GM23338 (cell line): ENCODE measurements at regions not wholly inside any gene's neighbourhood (a gene's known extent, or its start where the extent isn't known, plus 50 kb on each side); places are given as distances from the start of the nearest gene placed in this dataset.

Experiments
- ATAC-seq: fragments of 200-7000 bp; cut with Tn5 transposase; 3 replicates; pipeline ENCODE4 v1.9.1; 2020
- DNase-seq: peaks from one replicate; pipeline ENCODE4 v3.0.0-alpha.2; 2015; ENCODE audit warnings: low spot score
- H2AFZ ChIP-seq: fragments of 200-600 bp; sonication (generic); 2 replicates; pipeline ENCODE4 v1.8.0; 2016; ENCODE audit warnings: antibody characterized with exemption, mild to moderate bottlenecking, moderate library complexity
- H3F3A ChIP-seq: fragments of 200-600 bp; sonication (generic); replicated peaks from 2 replicates; pipeline ENCODE4 v1.8.0; 2017; ENCODE audit warnings: antibody characterized with exemption, mixed run types, low read depth
- H3K27ac ChIP-seq: fragments of 200-600 bp; sonication (generic); 2 replicates; pipeline ENCODE4 v1.6.1; 2016; ENCODE audit warnings: low read depth
- H3K27me3 ChIP-seq: fragments of 200-600 bp; sonication (generic); 2 replicates; pipeline ENCODE4 v1.8.0; 2016; ENCODE audit warnings: mild to moderate bottlenecking, mixed run types, moderate library complexity; ENCODE audit not compliant: insufficient read depth
- H3K36me3 ChIP-seq: fragments of 200-600 bp; sonication (generic); 2 replicates; pipeline ENCODE4 v1.8.0; 2016; ENCODE audit warnings: mild to moderate bottlenecking; ENCODE audit not compliant: insufficient read depth
- H3K4me1 ChIP-seq: fragments of 200-600 bp; sonication (generic); 2 replicates; pipeline ENCODE4 v1.8.0; 2016; ENCODE audit warnings: mild to moderate bottlenecking, moderate library complexity; ENCODE audit not compliant: insufficient read depth
- H3K4me2 ChIP-seq: fragments of 200-600 bp; sonication (generic); 2 replicates; pipeline ENCODE4 v1.7.1; 2017; ENCODE audit warnings: mixed run types
- H3K4me3 ChIP-seq: fragments of 200-600 bp; sonication (generic); 2 replicates; pipeline ENCODE4 v1.6.1; 2016; ENCODE audit warnings: mixed run types
- H3K79me2 ChIP-seq: fragments of 200-600 bp; sonication (generic); replicated peaks from 2 replicates; pipeline ENCODE4 v1.8.0; 2017; ENCODE audit warnings: mild to moderate bottlenecking; ENCODE audit not compliant: insufficient read depth
- H3K9me2 ChIP-seq: fragments of 200-600 bp; sonication (generic); 2 replicates; pipeline ENCODE4 v1.8.0; 2017; ENCODE audit not compliant: insufficient read depth
- H4K20me1 ChIP-seq: fragments of 200-600 bp; sonication (generic); replicated peaks from 2 replicates; pipeline ENCODE4 v1.8.0; 2017; ENCODE audit warnings: mild to moderate bottlenecking; ENCODE audit not compliant: insufficient read depth
- H3K27ac Mint-ChIP-seq: 2 replicates; pipeline ENCODE4 v1.8.0; 2020; ENCODE audit warnings: inconsistent platforms, mild to moderate bottlenecking, moderate library complexity, mixed read lengths
- H3K27me3 Mint-ChIP-seq: 3 replicates; pipeline ENCODE4 v1.8.0; 2022; ENCODE audit warnings: low read depth, mild to moderate bottlenecking, moderate library complexity, mixed read lengths, inconsistent platforms; ENCODE audit not compliant: insufficient read depth, poor library complexity
- H3K36me3 Mint-ChIP-seq: 3 replicates; pipeline ENCODE4 v1.8.0; 2021; ENCODE audit warnings: low read depth, mild to moderate bottlenecking, inconsistent platforms, moderate library complexity, mixed read lengths
- H3K4me1 Mint-ChIP-seq: 3 replicates; pipeline ENCODE4 v1.8.0; 2020; ENCODE audit warnings: mild to moderate bottlenecking, inconsistent platforms, mixed read lengths
- H3K4me3 Mint-ChIP-seq: 3 replicates; pipeline ENCODE4 v1.8.0; 2021; ENCODE audit warnings: moderate library complexity, mild to moderate bottlenecking, inconsistent platforms, mixed read lengths
- H3K9me3 Mint-ChIP-seq: 3 replicates; pipeline ENCODE4 v1.8.0; 2020; ENCODE audit warnings: moderate library complexity, mild to moderate bottlenecking, inconsistent platforms, mixed read lengths
- CREB1 ChIP-seq: fragments of 250-450 bp; sonication (Bioruptor Pico); IDR thresholded peaks from 2 replicates; pipeline ENCODE4 v1.5.0; 2020; ENCODE audit warnings: low read depth, mild to moderate bottlenecking, moderate library complexity
- EZH2 ChIP-seq: fragments of 200-600 bp; sonication (generic); IDR thresholded peaks from one replicate; pipeline ENCODE4 v1.8.0; 2017; ENCODE audit warnings: antibody characterized with exemption, mild to moderate bottlenecking, low read depth; ENCODE audit not compliant: unreplicated experiment
- EZH2phosphoT487 ChIP-seq: fragments of 200-600 bp; sonication (generic); IDR thresholded peaks from one replicate; pipeline ENCODE4 v1.8.1; 2018; ENCODE audit warnings: antibody characterized with exemption; ENCODE audit not compliant: unreplicated experiment
- JUNB ChIP-seq: IDR thresholded peaks from one replicate; pipeline ENCODE4 v1.6.1; 2016; ENCODE audit warnings: antibody characterized with exemption; ENCODE audit not compliant: unreplicated experiment
- NANOG ChIP-seq: IDR thresholded peaks from 2 replicates; pipeline ENCODE4 v1.6.1; 2016; ENCODE audit warnings: antibody characterized with exemption, borderline replicate concordance
- POLR2AphosphoS5 ChIP-seq: IDR thresholded peaks from 2 replicates; pipeline ENCODE4 v1.6.1; 2016; ENCODE audit warnings: antibody characterized with exemption, low read depth
- STAT1 ChIP-seq: IDR thresholded peaks from one replicate; pipeline ENCODE4 v1.6.1; 2016; ENCODE audit warnings: antibody characterized with exemption; ENCODE audit not compliant: unreplicated experiment
- ZNF331 ChIP-seq: fragments of 250-450 bp; sonication (Bioruptor Pico); IDR thresholded peaks from 2 replicates; pipeline ENCODE4 v1.5.0; 2020; ENCODE audit warnings: low read depth, mild to moderate bottlenecking, moderate library complexity
- TF ChIP-seq, protein P1 (sequence below): IDR thresholded peaks from 2 replicates; pipeline ENCODE4 v1.6.1; 2016; ENCODE audit warnings: antibody characterized with exemption
- TF ChIP-seq, protein P2 (sequence below): IDR thresholded peaks from one replicate; pipeline ENCODE4 v1.6.1; 2018; ENCODE audit warnings: antibody characterized with exemption; ENCODE audit not compliant: unreplicated experiment
- TF ChIP-seq, protein P3 (sequence below), 2 experiments: fragments of 200-600 bp in 1 of 2; sonication (generic) in 1 of 2; conservative IDR thresholded peaks; 2 replicates each; pipeline versions ENCODE4 v1.5.1 to v1.6.1; 2016 to 2017; ENCODE audit warnings: antibody characterized with exemption in 2 of 2, low read depth in 2 of 2, mild to moderate bottlenecking in 2 of 2, moderate library complexity in 1 of 2
- TF ChIP-seq, protein P4 (sequence below): fragments of 250-450 bp; sonication (Bioruptor Pico); IDR thresholded peaks from 2 replicates; pipeline ENCODE4 v1.5.0; 2020; ENCODE audit warnings: mild to moderate bottlenecking, moderate library complexity

DNA sequence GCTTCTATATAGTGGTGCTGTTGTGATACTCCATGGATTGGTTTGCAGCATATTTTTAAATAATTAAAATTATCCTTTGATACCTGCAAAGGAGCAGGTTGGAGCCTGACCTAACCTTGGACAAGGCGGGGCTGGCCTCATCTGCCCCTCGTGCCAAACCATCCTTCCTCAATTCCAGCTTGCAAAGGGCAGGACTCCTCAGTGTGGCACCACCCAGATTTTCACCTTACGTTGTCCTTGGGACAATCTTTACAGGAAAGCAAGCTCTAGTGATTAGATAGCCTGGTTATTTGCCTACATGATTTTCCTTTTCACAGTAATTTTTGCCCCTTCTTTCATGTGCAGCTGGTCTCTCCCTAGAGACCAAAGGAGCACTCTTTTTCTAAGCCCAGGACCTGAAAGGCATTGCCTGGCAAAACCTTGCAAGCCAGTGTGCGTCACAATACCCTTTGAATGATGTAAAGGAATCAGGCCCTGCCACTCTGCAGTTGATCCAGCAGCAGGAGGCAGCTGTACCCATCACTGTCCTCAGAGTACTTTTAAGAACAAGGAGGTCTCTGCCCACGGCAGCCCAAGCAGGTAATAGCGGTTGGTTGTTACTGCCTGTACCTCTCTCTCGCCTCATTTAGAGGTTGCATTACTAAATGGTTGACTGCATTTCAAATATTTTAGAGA is 99.4 kb downstream of the ADSS2 start:
- H3K27me3 Mint-ChIP-seq, result peaks cover 3% of the 10 kb centered on the region
- 0 out of 2 replicates have a peak overlapping the region, but pooled peaks have one; percentile 4 for H2AFZ ChIP-seq
- H3K27me3 ChIP-seq, result no peaks in the 10 kb centered on the region
- 0 out of 2 replicates have a peak, but pooled peaks cover 5% of the 10 kb centered on the region for H3K9me2 ChIP-seq
- no peaks in the 10 kb centered on the region; the same call in 2 of the 3 replicates for H3K36me3 Mint-ChIP-seq
- H3K4me1 ChIP-seq, result peaks cover 52% of the 10 kb centered on the region
- TF ChIP-seq, protein P1, sequence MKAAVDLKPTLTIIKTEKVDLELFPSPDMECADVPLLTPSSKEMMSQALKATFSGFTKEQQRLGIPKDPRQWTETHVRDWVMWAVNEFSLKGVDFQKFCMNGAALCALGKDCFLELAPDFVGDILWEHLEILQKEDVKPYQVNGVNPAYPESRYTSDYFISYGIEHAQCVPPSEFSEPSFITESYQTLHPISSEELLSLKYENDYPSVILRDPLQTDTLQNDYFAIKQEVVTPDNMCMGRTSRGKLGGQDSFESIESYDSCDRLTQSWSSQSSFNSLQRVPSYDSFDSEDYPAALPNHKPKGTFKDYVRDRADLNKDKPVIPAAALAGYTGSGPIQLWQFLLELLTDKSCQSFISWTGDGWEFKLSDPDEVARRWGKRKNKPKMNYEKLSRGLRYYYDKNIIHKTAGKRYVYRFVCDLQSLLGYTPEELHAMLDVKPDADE, result no peak
- no peak for TF ChIP-seq POLR2AphosphoS5
- TF ChIP-seq EZH2, result no peak
- TF ChIP-seq, protein P2, sequence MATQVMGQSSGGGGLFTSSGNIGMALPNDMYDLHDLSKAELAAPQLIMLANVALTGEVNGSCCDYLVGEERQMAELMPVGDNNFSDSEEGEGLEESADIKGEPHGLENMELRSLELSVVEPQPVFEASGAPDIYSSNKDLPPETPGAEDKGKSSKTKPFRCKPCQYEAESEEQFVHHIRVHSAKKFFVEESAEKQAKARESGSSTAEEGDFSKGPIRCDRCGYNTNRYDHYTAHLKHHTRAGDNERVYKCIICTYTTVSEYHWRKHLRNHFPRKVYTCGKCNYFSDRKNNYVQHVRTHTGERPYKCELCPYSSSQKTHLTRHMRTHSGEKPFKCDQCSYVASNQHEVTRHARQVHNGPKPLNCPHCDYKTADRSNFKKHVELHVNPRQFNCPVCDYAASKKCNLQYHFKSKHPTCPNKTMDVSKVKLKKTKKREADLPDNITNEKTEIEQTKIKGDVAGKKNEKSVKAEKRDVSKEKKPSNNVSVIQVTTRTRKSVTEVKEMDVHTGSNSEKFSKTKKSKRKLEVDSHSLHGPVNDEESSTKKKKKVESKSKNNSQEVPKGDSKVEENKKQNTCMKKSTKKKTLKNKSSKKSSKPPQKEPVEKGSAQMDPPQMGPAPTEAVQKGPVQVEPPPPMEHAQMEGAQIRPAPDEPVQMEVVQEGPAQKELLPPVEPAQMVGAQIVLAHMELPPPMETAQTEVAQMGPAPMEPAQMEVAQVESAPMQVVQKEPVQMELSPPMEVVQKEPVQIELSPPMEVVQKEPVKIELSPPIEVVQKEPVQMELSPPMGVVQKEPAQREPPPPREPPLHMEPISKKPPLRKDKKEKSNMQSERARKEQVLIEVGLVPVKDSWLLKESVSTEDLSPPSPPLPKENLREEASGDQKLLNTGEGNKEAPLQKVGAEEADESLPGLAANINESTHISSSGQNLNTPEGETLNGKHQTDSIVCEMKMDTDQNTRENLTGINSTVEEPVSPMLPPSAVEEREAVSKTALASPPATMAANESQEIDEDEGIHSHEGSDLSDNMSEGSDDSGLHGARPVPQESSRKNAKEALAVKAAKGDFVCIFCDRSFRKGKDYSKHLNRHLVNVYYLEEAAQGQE, result no peak
- no peak for TF ChIP-seq EZH2phosphoT487
- TF ChIP-seq JUNB, result no peak
- TF ChIP-seq ZNF331, result no peak
- TF ChIP-seq NANOG, result no peak
- no peak for TF ChIP-seq STAT1
- TF ChIP-seq, protein P3, sequence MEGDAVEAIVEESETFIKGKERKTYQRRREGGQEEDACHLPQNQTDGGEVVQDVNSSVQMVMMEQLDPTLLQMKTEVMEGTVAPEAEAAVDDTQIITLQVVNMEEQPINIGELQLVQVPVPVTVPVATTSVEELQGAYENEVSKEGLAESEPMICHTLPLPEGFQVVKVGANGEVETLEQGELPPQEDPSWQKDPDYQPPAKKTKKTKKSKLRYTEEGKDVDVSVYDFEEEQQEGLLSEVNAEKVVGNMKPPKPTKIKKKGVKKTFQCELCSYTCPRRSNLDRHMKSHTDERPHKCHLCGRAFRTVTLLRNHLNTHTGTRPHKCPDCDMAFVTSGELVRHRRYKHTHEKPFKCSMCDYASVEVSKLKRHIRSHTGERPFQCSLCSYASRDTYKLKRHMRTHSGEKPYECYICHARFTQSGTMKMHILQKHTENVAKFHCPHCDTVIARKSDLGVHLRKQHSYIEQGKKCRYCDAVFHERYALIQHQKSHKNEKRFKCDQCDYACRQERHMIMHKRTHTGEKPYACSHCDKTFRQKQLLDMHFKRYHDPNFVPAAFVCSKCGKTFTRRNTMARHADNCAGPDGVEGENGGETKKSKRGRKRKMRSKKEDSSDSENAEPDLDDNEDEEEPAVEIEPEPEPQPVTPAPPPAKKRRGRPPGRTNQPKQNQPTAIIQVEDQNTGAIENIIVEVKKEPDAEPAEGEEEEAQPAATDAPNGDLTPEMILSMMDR (conservative IDR thresholded peaks at IDR 0.05; ENCODE audit: low read depth in 2 of 2), result no peak
- TF ChIP-seq CREB1 (CRISPR knock-in tag), result no peak
- TF ChIP-seq, protein P4, sequence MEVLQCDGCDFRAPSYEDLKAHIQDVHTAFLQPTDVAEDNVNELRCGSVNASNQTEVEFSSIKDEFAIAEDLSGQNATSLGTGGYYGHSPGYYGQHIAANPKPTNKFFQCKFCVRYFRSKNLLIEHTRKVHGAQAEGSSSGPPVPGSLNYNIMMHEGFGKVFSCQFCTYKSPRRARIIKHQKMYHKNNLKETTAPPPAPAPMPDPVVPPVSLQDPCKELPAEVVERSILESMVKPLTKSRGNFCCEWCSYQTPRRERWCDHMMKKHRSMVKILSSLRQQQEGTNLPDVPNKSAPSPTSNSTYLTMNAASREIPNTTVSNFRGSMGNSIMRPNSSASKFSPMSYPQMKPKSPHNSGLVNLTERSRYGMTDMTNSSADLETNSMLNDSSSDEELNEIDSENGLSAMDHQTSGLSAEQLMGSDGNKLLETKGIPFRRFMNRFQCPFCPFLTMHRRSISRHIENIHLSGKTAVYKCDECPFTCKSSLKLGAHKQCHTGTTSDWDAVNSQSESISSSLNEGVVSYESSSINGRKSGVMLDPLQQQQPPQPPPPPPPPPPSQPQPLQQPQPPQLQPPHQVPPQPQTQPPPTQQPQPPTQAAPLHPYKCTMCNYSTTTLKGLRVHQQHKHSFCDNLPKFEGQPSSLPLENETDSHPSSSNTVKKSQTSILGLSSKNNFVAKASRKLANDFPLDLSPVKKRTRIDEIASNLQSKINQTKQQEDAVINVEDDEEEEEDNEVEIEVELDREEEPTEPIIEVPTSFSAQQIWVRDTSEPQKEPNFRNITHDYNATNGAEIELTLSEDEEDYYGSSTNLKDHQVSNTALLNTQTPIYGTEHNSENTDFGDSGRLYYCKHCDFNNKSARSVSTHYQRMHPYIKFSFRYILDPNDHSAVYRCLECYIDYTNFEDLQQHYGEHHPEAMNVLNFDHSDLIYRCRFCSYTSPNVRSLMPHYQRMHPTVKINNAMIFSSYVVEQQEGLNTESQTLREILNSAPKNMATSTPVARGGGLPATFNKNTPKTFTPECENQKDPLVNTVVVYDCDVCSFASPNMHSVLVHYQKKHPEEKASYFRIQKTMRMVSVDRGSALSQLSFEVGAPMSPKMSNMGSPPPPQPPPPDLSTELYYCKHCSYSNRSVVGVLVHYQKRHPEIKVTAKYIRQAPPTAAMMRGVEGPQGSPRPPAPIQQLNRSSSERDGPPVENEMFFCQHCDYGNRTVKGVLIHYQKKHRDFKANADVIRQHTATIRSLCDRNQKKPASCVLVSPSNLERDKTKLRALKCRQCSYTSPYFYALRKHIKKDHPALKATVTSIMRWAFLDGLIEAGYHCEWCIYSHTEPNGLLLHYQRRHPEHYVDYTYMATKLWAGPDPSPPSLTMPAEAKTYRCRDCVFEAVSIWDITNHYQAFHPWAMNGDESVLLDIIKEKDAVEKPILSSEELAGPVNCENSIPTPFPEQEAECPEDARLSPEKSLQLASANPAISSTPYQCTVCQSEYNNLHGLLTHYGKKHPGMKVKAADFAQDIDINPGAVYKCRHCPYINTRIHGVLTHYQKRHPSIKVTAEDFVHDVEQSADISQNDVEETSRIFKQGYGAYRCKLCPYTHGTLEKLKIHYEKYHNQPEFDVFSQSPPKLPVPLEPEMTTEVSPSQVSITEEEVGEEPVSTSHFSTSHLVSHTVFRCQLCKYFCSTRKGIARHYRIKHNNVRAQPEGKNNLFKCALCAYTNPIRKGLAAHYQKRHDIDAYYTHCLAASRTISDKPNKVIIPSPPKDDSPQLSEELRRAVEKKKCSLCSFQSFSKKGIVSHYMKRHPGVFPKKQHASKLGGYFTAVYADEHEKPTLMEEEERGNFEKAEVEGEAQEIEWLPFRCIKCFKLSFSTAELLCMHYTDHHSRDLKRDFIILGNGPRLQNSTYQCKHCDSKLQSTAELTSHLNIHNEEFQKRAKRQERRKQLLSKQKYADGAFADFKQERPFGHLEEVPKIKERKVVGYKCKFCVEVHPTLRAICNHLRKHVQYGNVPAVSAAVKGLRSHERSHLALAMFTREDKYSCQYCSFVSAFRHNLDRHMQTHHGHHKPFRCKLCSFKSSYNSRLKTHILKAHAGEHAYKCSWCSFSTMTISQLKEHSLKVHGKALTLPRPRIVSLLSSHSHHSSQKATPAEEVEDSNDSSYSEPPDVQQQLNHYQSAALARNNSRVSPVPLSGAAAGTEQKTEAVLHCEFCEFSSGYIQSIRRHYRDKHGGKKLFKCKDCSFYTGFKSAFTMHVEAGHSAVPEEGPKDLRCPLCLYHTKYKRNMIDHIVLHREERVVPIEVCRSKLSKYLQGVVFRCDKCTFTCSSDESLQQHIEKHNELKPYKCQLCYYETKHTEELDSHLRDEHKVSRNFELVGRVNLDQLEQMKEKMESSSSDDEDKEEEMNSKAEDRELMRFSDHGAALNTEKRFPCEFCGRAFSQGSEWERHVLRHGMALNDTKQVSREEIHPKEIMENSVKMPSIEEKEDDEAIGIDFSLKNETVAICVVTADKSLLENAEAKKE (CRISPR knock-in tag), result no peak
- ATAC-seq, result peak; percentile 22
- no peaks in the 10 kb centered on the region for H3K36me3 ChIP-seq
- no peaks in the 10 kb centered on the region for H3K9me3 Mint-ChIP-seq
- H3F3A ChIP-seq, result peaks cover 9% of the 10 kb centered on the region; the same call in 1 of the 2 replicates
- no peak for DNase-seq
- peak overlapping the region; percentile 61 for H3K4me2 ChIP-seq
- H3K79me2 ChIP-seq, result no peaks in the 10 kb centered on the region
- H3K27ac Mint-ChIP-seq, result no peak overlapping the region
- no peak overlapping the region for H3K4me3 ChIP-seq
- H3K4me1 Mint-ChIP-seq, result peaks cover 55% of the 10 kb centered on the region
- H3K27ac ChIP-seq, result peak overlapping the region; percentile 59
- no peak overlapping the region for H3K4me3 Mint-ChIP-seq
- H4K20me1 ChIP-seq, result no peaks in the 10 kb centered on the region
